WTC11 (cell line): ENCODE measurements at regions not wholly inside any gene's neighbourhood (a gene's known extent, or its start where the extent isn't known, plus 50 kb on each side); places are given as distances from the start of the nearest gene placed in this dataset.
"Not testable (repeated sequence)": the region's sequence is repeated elsewhere in the genome, so short reads cannot be mapped to it uniquely, and the experiment has no call there.

Experiments
- ATAC-seq: fragments of 200-7000 bp; cut with Tn5 transposase; 2 replicates; pipeline ENCODE4 v1.10.0; 2021; ENCODE audit warnings: mild to moderate bottlenecking, moderate library complexity
- CTCF ChIA-PET: fragments of 300-600 bp; sonication (Branson Sonifier 250); formaldehyde crosslinking; loops from one replicate; lab custom pipeline; 2021; ENCODE audit warnings: antibody characterized with exemption; lab: Charles Lee
- POLR2A ChIA-PET: fragments of 350-600 bp; sonication (Branson Sonifier 250); formaldehyde crosslinking; loops from one replicate; lab custom pipeline; 2021; ENCODE audit warnings: antibody characterized with exemption; lab: Charles Lee
- DNase-seq: peaks from one replicate; pipeline ENCODE4 v3.0.0; 2021; ENCODE audit warnings: low spot score
- H3K27ac Mint-ChIP-seq: 2 replicates; pipeline ENCODE4 v1.8.0; 2021; ENCODE audit warnings: mixed read lengths
- H3K27me3 Mint-ChIP-seq: 2 replicates; pipeline ENCODE4 v1.8.0; 2021; ENCODE audit warnings: low read depth, mild to moderate bottlenecking, moderate library complexity, mixed read lengths
- H3K36me3 Mint-ChIP-seq: 2 replicates; pipeline ENCODE4 v1.8.0; 2021; ENCODE audit warnings: mixed read lengths
- H3K4me1 Mint-ChIP-seq: 2 replicates; pipeline ENCODE4 v1.8.0; 2022; ENCODE audit warnings: mixed read lengths
- H3K4me3 Mint-ChIP-seq: 2 replicates; pipeline ENCODE4 v1.8.0; 2021; ENCODE audit warnings: mild to moderate bottlenecking, moderate library complexity, mixed read lengths
- H3K9me3 Mint-ChIP-seq: 2 replicates; pipeline ENCODE4 v1.8.0; 2021; ENCODE audit warnings: mixed read lengths
- AFF4 ChIP-seq: sonication (generic); formaldehyde crosslinking; IDR thresholded peaks from 2 replicates; pipeline ENCODE4 v1.8.1; 2023; ENCODE audit warnings: mild to moderate bottlenecking, missing genetic modification reagents, borderline replicate concordance
- CDX4 ChIP-seq: fragments of 250-450 bp; sonication (Bioruptor Pico); IDR thresholded peaks from 2 replicates; pipeline ENCODE4 v1.9.0; 2021; ENCODE audit warnings: moderate library complexity, mild to moderate bottlenecking, inconsistent platforms, borderline replicate concordance
- CREB1 ChIP-seq: sonication (generic); formaldehyde crosslinking; IDR thresholded peaks from 2 replicates; pipeline ENCODE4 v1.8.0; 2023; ENCODE audit warnings: mild to moderate bottlenecking, missing genetic modification reagents
- EMX1 ChIP-seq: fragments of 250-450 bp; sonication (Bioruptor Pico); IDR thresholded peaks from 2 replicates; pipeline ENCODE4 v1.8.0; 2021; ENCODE audit warnings: mild to moderate bottlenecking
- ESRRA ChIP-seq: sonication (generic); formaldehyde crosslinking; IDR thresholded peaks from 2 replicates; pipeline ENCODE4 v1.8.1; 2022; ENCODE audit warnings: mild to moderate bottlenecking, missing genetic modification reagents, borderline replicate concordance
- HMGA2 ChIP-seq: fragments of 250-450 bp; sonication (Bioruptor Pico); IDR thresholded peaks from 2 replicates; pipeline ENCODE4 v1.4.0; 2021; ENCODE audit warnings: mild to moderate bottlenecking, moderate library complexity
- HMGXB4 ChIP-seq: sonication (generic); formaldehyde crosslinking; IDR thresholded peaks from 2 replicates; pipeline ENCODE4 v1.8.1; 2023; ENCODE audit warnings: mild to moderate bottlenecking, moderate library complexity, missing genetic modification reagents
- NFATC4 ChIP-seq: fragments of 250-450 bp; sonication (Bioruptor Pico); IDR thresholded peaks from 2 replicates; pipeline ENCODE4 v1.9.0; 2021; ENCODE audit warnings: mild to moderate bottlenecking
- ZMAT4 ChIP-seq: fragments of 250-450 bp; sonication (Bioruptor Pico); IDR thresholded peaks from 2 replicates; pipeline ENCODE4 v1.9.0; 2021; ENCODE audit warnings: mild to moderate bottlenecking
- ZNF423 ChIP-seq: fragments of 250-450 bp; sonication (Bioruptor Pico); IDR thresholded peaks from 2 replicates; pipeline ENCODE4 v2.1.2; 2022; ENCODE audit warnings: mild to moderate bottlenecking, moderate library complexity
- ZNF425 ChIP-seq: fragments of 250-450 bp; sonication (Bioruptor Pico); conservative IDR thresholded peaks from 2 replicates; pipeline ENCODE4 v1.9.0; 2021; ENCODE audit warnings: mild to moderate bottlenecking

DNA sequence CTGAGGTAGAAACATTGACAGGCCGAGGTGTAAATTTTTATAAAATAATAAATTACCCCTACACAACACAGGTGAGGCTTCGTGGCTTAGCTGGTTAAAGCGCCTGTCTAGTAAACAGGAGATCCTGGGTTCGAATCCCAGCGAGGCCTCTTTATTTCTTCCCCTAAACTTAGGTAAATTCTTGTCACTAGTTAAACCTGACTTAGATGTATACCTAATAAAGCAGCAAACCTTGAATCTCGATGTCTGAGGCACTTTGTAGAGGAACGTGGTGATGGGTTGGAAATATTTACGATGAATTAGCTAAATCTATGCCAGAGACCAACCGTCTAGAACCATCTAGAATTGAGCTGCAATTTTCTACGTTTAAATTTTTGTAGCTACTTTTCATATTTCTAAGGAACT lies 185.6 kb downstream of the OR2B2 start (continued):
- TF ChIP-seq CREB1 (CRISPR knock-in tag) = no peak
- no peak for TF ChIP-seq CDX4
- peak; percentile 57; the same call in 1 of the 2 replicates for TF ChIP-seq NFATC4 (CRISPR knock-in tag)
- TF ChIP-seq ZNF425 (CRISPR knock-in tag) = 0 out of 2 replicates have a peak, but pooled peaks have one; percentile 54
- TF ChIP-seq ESRRA (CRISPR knock-in tag) = no peak
- no peak for TF ChIP-seq HMGA2 (CRISPR knock-in tag)
- TF ChIP-seq ZMAT4 (CRISPR knock-in tag) = no peak
- TF ChIP-seq AFF4 (CRISPR knock-in tag) = no peak
- TF ChIP-seq EMX1 (CRISPR knock-in tag) = peak; percentile 85; the same call in 1 of the 2 replicates

DNA sequence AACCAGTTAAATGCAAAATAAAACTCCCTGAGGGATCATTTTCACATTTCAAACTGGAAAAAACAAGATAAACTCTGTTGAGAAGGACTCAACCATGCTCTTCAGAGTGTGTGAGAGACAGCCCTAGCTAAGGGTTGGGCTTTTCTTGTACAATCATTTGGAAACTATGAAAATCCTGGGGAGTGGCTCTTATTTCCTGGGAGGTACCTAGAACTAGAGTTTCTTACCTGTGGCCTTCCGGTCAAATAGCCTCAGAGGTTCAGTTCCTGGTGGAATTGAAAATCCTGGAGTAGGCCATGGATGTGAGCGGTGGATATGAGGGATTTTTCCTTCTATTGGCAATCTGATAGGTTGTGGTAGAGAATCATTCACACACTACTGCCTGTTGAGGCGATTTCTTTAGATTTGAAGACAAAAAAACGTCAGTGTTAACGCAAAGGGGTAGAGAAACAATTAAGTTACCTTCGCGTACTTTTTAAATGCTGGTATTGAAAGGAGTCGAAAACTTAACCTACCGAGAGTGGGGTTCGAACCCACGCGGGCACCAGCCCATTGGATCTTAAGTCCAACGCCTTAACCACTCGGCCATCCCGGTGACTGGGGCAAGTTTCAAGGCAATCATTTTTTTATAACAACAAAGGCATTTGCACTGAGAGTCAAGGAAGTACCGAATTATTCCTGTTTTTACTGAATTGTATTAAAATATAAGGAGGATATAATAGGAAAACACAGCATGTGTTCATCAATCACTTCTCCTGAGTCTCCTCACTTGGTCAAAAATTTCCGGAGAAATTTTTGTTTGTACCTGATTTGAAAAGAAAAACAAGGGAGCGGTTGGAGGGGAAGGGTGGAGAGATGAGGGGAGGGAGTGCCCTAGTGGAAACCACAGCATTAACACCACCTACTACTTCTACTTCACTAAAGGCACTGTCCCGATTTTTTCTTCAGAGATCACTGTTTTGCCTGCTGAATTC lies 191.3 kb downstream of the OR2B2 start:
- Mint-ChIP-seq H3K4me3 (peak overlapping the region; percentile 85), H3K4me1 (peaks cover 17% of the 10 kb centered on the region), H3K27ac (no peak overlapping the region), H3K36me3 (no peaks in the 10 kb centered on the region), H3K9me3 (no peaks in the 10 kb centered on the region), H3K27me3 (peaks cover 9% of the 10 kb centered on the region)
- TF ChIP-seq HMGXB4 (CRISPR knock-in tag) (peak; percentile 75), ZNF423 (CRISPR knock-in tag) (no peak)
- peak; percentile 89 for ATAC-seq
- ChIA-PET CTCF (interaction anchor here (0.5 to 4.8 kb wide), 4 partner anchors 9 to 218 kb away, joined by 3 to 20 read pairs (median 3); no protein-coding TSS in a partner anchor), POLR2A (no interaction called here)
- DNase-seq = peak; percentile 72

GRCh38 chr6:27719039-27719438 lies 193.2 kb downstream of the OR2B2 start:
- ATAC-seq, H3K36me3 Mint-ChIP-seq, H3K27me3 Mint-ChIP-seq, H3K9me3 Mint-ChIP-seq, POLR2A ChIA-PET, DNase-seq, H3K4me3 Mint-ChIP-seq, H3K27ac Mint-ChIP-seq: not testable (repeated sequence)
- H3K4me1 Mint-ChIP-seq = peaks cover 17% of the 10 kb centered on the region
- CTCF ChIA-PET = interaction anchor here (1.0 kb wide), 1 partner anchor 33 kb away, joined by 3 read pairs; no protein-coding TSS in a partner anchor
